HEK293 (cell line): ENCODE measurements at regions not wholly inside any gene's neighbourhood (a gene's known extent, or its start where the extent isn't known, plus 50 kb on each side); places are given as distances from the start of the nearest gene placed in this dataset.

Experiments used
- ZNF423 ChIP-seq: fragments of 450-650 bp; formaldehyde crosslinking; IDR thresholded peaks from 2 replicates; pipeline ENCODE4 v1.5.1; 2016; ENCODE audit warnings: missing biosample characterization, missing genetic modification characterization
- TF ChIP-seq, protein P1 (sequence below): fragments of 450-650 bp; formaldehyde crosslinking; IDR thresholded peaks from 2 replicates; pipeline ENCODE4 v1.5.1; 2016; ENCODE audit warnings: missing biosample characterization, missing genetic modification characterization
- TF ChIP-seq, protein P2 (sequence below): fragments of 450-650 bp; formaldehyde crosslinking; IDR thresholded peaks from 2 replicates; pipeline ENCODE4 v1.5.1; 2016; ENCODE audit warnings: missing biosample characterization, missing genetic modification characterization
- TF ChIP-seq, protein P3 (sequence below): fragments of 450-650 bp; formaldehyde crosslinking; IDR thresholded peaks from 2 replicates; pipeline ENCODE4 v1.5.1; 2016; ENCODE audit warnings: missing biosample characterization, missing genetic modification characterization

DNA sequence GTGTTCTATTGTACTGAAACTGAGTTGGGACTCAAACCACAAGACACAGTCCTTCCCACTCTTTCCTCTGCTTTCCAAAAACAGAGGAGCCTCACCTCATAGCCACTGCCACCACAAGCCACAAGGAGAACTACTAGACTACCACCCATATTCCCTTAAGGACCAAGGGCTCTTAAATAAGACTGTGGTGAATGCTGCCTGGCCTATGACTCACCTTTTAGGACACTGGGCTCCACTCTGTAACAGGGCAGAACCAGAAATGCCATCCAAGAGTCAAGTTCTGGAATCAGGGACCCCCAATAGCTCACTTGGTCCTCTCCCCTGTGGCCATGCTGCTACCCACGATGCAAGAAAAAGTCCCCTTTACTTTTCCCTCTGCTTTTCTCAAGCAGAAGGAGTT is 851.4 kb downstream of the BCL11A start:
- TF ChIP-seq, protein P1, sequence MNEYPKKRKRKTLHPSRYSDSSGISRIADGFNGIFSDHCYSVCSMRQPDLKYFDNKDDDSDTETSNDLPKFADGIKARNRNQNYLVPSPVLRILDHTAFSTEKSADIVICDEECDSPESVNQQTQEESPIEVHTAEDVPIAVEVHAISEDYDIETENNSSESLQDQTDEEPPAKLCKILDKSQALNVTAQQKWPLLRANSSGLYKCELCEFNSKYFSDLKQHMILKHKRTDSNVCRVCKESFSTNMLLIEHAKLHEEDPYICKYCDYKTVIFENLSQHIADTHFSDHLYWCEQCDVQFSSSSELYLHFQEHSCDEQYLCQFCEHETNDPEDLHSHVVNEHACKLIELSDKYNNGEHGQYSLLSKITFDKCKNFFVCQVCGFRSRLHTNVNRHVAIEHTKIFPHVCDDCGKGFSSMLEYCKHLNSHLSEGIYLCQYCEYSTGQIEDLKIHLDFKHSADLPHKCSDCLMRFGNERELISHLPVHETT (tag by site-specific recombination), result no peak
- TF ChIP-seq, protein P2, sequence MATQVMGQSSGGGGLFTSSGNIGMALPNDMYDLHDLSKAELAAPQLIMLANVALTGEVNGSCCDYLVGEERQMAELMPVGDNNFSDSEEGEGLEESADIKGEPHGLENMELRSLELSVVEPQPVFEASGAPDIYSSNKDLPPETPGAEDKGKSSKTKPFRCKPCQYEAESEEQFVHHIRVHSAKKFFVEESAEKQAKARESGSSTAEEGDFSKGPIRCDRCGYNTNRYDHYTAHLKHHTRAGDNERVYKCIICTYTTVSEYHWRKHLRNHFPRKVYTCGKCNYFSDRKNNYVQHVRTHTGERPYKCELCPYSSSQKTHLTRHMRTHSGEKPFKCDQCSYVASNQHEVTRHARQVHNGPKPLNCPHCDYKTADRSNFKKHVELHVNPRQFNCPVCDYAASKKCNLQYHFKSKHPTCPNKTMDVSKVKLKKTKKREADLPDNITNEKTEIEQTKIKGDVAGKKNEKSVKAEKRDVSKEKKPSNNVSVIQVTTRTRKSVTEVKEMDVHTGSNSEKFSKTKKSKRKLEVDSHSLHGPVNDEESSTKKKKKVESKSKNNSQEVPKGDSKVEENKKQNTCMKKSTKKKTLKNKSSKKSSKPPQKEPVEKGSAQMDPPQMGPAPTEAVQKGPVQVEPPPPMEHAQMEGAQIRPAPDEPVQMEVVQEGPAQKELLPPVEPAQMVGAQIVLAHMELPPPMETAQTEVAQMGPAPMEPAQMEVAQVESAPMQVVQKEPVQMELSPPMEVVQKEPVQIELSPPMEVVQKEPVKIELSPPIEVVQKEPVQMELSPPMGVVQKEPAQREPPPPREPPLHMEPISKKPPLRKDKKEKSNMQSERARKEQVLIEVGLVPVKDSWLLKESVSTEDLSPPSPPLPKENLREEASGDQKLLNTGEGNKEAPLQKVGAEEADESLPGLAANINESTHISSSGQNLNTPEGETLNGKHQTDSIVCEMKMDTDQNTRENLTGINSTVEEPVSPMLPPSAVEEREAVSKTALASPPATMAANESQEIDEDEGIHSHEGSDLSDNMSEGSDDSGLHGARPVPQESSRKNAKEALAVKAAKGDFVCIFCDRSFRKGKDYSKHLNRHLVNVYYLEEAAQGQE, result no peak
- no peak for TF ChIP-seq ZNF423
- TF ChIP-seq, protein P3, sequence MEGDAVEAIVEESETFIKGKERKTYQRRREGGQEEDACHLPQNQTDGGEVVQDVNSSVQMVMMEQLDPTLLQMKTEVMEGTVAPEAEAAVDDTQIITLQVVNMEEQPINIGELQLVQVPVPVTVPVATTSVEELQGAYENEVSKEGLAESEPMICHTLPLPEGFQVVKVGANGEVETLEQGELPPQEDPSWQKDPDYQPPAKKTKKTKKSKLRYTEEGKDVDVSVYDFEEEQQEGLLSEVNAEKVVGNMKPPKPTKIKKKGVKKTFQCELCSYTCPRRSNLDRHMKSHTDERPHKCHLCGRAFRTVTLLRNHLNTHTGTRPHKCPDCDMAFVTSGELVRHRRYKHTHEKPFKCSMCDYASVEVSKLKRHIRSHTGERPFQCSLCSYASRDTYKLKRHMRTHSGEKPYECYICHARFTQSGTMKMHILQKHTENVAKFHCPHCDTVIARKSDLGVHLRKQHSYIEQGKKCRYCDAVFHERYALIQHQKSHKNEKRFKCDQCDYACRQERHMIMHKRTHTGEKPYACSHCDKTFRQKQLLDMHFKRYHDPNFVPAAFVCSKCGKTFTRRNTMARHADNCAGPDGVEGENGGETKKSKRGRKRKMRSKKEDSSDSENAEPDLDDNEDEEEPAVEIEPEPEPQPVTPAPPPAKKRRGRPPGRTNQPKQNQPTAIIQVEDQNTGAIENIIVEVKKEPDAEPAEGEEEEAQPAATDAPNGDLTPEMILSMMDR, result no peak
